ENCODE measurements at regions not wholly inside any gene's neighbourhood (a gene's known extent, or its start where the extent isn't known, plus 50 kb on each side); places are given as distances from the start of the nearest gene placed in this dataset.

DNA sequence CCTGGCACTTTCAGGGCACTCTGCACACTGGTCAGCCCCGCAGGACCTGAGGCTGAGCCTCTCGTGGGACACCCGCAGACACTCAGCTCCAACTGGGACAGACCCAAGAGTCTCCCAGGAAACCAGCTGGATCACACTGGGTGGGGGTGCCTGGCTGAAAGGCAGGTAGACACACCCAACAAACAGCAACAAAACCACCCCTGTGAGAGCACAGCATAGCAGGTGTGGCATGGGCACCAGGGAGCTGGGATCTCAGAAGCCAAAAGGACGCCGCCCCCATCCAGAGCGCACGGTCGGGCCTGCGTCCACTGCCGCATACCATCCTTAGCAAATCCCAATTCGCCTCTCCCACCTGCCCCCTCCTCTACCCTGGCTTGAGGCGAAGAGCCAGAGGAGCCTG is 154.2 kb upstream of the LINGO1 start:
- no peak for DNase-seq (ENCODE audit: low spot score)

DNA sequence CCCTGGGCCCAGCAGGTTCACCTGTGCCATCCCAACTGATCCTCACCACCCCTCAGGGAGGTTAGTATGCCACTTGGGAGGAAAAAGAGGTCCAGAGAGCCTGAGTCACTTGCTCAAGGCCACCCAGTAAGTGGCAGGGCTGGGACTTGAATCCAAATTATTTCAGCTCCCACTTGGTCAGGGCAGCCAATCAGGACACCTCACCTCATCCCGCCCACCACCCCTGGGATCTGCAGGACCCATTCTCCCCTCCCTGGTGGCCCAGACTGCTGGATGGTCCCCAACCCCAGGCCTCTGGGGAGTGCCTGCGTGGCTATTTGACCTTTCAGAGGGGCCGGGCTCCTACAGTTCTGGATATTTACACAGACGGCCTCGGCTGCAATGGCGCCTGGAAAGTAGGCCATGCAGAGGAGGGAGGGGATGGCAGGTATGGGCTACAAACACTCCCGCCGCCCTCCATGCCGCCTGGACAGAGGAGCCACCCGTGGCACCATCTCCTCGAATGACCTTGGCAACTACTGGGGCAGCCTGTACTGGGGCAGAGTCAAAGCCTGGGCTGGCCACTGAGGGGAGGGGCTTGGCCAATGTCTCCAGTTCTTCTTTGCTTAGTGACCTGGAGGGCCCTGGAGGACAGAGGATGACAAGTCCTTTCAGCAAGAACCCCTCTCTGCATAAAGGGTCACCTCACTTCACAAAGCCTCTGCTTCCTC is 153.6 kb upstream of the LINGO1 start:
- DNase-seq (ENCODE audit: low spot score): no peak

DNA sequence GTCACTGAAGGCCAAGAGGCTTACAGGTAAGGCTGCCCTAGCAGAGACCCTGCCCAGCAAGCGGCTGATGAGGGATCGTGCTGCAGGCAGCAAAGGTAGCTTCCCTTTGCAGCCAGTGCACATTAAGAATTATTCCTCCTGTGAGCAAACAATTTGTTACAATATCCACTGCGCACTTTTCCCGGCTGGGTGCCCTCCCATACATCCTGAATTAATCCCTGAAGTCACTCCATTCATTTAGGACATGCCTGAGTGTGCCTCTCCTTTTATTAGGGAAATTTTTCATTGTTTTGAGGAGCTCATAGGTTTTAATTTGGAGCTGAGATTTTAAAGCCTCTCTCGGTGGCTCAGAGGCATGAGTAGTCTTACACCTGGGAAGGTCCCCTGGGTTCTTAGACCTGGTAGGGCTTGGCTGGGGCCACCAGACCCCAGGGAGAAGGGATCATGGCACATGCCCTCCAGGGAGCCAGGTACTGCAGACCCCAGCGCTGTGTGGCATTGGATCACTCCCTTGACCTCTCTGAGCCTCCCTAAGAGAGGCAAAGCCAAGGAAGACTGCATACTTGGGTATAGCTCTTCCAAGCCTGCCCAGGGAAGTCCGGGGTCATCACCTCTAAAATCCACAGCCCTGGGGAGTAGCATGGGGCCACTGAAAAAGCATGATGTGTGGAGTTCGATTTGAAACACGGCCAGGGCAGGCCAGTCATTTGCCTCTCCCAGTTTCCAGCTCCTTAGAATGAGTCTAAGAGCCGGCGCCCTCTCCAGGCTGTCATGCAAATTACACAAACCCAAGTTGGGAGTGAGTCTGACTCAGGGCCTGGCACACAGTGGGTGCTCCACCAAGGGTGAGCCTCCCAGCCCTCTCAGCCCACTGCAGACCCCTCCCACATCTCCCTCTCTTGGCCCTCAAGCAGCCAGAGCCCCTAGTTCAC is 151.9 kb upstream of the LINGO1 start:
- peak; percentile 87 for DNase-seq (ENCODE audit: low spot score)

DNA sequence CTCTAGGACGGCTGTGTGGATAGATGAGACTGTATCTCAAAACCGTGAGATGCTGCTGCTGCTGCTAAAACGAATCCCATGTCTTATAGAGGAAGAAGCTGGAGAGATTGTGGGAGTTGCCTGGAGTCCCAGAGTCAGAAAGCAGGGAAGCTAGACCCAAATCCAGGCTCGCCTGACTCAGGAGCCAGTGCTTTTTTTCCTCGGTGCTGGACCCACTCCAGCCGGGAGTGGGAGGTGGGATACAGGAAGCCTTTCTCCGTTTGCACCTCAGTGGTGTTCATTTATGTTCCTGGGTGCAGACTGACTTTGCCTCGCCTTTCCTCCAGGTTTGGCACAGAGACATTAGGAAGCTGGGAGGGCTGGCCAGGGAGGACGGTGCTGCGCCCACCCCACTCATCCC is 150.9 kb upstream of the LINGO1 start:
- DNase-seq (ENCODE audit: low spot score): no peak

DNA sequence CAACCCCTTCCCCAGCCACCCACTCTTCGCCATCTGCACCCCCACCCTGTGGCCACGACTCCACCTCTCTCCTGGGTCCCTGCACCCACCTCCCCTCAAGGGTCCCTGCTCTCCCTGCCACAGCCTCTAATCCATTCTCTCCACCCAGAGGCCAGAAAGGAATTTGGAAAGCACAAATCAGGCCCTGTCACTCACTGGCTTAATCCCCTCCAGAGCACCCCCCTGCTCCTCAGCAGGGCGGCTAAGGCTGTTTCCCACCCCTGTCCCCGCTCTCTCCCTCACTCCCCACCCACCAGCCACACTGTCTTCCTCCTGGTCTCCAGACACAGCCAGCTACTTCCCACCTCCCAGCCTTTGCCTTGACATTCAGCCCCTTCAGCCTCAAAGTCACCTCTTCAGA is 150.0 kb upstream of the LINGO1 start:
- no peak for DNase-seq (ENCODE audit: low spot score)

DNA sequence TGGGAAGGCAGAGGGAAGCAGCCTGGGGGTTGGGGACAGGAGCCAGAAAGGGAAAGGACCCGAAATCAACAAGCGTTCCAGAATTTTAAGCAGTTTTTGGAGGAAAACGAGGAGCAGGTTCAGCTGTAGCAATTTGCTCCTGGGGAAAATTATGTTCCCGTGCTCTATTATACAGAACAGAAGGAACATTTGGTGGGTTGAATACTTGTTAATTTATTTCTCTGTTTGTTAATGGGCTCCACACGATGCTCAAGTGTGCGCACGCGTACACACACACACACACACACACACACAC is 149.2 kb upstream of the LINGO1 start:
- no peak for DNase-seq (ENCODE audit: low spot score)

DNA sequence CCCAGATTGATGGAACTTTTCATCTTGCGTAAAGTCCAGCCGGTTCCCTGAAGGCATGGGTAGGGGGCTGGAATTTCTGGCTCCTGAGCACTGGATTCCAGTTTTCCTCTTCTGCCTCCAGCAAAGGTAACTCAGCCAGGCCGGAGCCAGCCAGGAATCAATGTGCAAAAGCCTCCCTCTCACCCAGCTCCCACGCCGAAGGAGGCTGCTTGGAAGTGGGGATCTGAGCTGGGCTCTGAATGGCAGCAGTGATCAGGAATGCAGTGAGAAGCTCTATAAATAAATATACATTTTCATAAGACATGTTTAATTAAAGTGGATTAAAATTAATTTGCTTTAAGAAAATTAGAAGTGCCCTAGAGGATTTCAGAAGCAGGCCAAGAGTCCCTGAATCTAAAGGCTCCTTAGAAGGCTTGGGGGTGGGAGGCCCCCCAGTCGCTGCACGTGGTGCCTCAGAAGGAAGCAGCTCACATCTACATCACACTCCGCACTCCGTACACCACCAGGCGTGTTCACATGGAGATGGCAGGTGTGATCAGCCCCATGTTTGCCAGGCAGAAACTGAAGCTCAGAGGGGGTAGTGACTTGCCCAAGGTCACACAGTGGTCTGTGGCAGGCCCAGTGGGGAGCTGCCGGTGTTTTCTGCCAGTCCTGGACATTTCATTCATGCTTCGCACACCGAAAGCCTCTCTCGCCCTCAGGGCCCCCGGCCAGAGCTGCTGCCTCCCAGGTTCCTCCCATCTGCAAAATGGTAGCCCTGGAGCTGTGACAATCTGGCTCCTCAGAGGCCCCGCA is 148.6 kb upstream of the LINGO1 start:
- no peak for DNase-seq (ENCODE audit: low spot score)

DNA sequence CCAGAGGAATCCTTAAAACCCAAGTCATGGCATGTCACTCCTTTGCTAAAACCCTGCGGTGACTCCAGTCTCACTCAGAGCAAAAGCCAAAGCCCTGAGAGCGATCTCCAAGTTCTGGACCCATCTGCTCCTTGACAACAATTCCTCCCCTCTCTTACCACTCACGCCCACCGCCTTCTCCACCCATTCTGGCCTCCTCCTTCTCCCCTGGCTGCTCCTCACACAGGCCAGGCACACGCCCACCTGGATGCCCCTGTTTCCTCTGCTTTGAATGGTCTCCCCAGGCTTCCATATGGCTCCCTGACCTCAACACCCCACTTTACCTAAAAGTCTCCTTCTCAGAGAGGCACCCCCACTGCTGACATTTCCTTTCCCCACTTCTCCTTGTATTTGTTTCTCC is 146.1 kb upstream of the LINGO1 start:
- DNase-seq (ENCODE audit: low spot score): no peak

DNA sequence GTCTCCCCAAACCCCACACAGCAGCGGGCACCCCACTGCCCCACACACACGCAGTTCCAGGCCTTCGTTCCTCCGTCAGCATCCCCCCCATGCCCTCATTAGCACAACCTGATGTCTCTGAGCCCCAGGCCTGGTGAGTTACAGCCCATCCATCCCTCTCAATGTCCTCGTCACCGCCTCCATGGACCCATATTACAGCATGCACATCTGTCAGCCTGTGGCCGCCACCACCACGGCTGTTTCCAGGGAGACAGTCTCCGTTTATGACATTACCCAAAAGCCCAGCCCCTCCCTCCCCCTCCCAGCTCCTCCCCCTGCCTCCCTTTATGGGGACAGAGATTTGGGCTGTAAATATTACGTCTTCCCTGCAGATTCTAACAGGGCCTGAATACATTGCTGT is 143.1 kb upstream of the LINGO1 start:
- DNase-seq (ENCODE audit: low spot score): no peak

DNA sequence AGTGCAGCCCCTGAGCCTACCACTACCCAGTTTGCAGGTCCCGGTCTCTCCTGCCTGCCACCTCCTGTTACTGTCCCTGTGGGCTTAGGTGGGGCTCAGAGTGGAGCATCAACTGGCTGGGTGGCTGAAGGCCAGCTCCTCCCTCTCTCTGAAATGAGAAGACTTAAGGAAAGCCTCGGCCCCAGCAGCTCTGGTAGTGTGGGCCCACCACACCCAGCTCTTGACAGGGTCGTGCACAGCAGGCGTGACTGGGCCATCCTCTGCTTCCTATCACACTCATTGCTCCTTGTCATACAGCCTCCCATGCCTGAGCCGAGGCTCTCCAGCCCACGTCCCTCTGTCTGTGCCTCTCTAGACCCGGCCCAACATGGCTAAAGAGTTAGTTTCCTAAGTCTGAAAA is 142.7 kb upstream of the LINGO1 start:
- no peak for DNase-seq (ENCODE audit: low spot score)

DNA sequence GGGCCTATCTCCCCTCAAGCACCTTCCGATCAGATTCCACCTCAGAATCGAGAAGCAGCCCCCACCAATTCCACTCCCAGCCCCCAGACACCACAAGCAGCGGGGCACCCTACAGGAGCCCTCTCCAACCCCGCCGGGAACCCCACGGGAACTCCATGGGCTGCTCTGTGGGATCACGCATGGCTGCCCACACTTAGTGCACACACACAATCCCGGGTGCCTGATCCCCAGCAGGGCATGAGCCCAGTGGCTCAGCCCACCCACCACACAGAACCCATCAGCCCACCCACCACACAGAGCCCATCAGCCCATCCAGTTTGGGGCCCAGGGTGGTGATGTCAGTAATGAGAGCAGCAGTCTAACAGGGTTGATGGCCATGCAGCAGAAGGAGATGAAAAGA is 141.6 kb upstream of the LINGO1 start:
- no peak for DNase-seq (ENCODE audit: low spot score)

DNA sequence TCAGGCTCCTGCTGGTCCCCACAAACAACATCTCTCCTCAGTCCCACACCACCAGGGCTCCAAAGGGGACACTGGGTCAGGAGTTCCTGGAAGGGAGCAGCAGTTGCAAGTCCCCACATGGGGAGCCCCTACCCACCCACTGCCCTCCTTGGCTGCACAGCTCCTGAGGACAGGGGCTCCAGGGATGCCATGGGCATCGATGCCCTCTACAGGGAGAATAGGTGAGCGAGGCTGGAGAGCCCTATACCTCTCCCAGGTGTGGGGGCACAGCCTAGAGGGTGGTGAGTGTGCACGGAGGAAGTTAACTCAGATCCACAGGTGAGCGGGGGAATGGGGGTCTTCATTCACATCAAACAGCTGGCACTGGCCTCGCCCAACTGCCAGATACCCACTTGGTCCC is 141.2 kb upstream of the LINGO1 start:
- DNase-seq (ENCODE audit: low spot score): no peak

DNA sequence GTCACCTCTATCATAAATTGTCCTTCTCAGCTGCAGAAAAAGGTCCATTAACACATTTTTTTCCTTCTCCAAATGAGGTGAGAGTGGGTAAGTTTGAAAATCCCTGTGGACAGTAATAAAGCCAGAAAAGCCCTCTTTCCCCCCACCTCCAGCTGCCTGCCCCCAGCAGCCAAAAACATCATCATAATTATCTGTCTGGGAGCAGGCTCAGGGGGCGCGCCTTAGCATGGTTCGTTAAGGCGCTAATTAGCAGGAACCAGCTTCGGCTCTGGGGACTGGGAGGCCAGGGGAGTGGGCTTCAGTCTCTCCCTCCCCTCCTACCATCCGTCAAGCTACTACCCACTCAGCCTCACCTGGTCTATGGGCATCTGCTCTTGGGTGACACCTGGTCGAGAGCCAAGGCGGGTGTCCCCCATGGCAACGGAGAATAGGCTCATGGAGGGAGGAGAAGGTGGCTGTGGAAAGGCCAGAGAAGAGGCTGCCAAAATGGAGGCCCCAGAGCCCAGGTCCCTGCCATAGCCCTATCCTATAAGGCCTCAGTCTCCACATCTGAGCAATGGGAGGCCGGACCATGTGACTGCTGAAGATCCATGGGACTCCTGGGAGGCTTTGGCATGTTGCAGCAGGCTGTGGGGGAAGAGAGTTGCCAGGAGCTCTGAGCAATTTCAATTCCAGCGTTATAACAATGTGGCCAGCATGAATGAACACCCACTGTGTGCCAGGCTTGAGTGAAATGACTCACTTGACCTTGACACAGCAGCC is 140.1 kb upstream of the LINGO1 start:
- DNase-seq (ENCODE audit: low spot score): no peak

DNA sequence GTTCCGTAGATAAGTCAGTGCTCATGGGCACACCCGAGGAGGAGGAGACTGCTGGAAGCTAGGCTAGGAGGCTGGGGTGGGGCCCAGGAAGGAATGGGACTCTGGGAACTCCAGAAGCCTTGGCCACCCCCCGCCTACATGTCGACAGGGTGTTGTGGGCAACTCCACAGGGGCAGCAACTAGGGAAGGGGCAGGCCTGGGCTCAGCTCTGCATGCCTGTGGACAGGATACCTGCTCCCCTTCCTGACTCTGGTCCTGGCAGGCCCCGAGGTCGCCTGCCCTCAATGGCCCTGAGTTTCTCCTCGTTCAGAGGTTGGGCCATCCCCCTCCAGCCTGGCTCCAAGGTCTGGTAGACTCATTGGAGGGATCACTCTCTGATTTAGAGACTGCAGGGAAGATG is 138.9 kb upstream of the LINGO1 start:
- DNase-seq (ENCODE audit: low spot score): no peak

DNA sequence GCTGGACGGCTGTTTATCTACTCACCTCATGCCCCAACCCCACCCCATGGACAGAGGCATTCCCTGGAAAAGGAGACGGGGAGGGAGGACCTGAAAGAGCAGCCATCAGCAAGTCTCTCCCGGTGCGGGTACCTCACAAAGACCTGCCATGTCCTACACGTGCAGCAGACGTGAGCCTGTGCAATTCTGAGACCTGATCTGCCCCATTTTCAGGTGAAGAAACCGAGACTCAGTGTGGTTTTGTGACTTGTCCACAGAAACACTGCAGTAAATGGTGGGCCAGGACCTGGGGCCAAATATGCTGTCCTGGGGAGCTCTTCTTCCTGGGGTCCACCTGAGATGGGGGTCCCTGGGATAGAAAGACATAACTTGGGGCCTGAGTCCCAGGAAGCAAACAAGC is 137.0 kb upstream of the LINGO1 start:
- no peak for DNase-seq (ENCODE audit: low spot score)

DNA sequence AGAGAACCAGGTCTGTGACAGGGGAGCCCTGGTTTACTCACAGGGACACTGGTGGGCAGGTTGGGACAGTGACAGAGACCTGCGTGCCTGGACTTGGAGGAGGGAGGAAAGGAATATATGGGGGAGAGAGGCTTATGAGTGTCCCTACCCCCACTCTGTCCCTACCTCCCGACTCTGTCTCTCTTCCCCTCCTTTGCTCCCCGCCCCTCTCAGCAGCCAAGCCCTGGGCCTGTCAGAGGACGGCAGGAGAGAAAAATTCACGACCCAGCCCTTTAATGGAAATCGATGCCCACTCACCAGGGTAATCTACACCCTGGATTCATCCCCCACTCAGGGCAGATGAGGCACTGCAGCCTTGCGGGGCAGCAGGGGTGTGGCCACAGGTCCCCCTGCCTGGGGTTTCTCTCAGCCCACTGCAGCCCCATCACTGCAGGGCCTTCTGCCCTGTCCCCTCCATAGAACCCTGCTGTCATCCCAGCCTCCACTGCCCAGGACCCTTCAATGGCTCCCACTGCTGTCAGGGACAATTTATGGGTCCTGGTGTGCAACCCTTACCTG is 135.9 kb upstream of the LINGO1 start:
- DNase-seq (ENCODE audit: low spot score): no peak

DNA sequence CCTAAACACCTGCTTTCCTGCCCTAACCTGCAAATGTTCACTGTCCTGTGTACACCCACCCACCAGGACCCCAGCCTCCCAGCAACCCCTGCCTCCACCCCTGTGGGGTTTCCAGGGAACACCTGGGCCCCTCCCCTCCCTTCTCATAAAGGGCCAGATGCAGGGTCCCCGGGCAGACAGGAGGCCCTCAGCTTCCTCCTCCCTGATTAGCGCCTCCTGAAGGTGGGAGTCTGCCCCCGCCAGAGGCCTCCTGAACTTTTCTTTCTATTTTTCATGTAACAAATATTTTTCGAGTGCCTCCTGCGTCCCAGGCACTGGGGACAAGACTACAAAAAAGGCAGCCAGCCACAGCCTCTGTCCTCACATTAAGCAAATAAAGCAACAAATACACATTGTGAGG is 135.4 kb upstream of the LINGO1 start:
- no peak for DNase-seq (ENCODE audit: low spot score)

DNA sequence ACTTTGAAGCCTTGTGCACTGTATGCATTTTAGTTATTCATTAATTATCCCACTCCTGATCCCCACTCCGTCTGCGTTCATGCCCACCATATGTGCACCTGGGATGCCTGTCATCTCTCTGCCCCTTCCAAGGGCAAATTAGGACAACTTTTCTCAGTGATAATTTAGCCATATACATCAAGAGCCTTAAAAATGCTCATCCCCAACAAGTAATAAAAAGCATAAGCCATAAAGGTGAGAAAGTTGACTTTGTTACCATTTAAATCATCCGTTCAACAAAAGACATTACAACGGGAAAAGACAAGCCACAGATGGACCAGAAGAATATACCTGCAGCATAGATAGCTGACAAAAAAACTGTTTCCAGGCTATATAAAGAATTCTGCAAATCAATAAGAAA is 131.4 kb upstream of the LINGO1 start:
- DNase-seq (ENCODE audit: low spot score): no peak

DNA sequence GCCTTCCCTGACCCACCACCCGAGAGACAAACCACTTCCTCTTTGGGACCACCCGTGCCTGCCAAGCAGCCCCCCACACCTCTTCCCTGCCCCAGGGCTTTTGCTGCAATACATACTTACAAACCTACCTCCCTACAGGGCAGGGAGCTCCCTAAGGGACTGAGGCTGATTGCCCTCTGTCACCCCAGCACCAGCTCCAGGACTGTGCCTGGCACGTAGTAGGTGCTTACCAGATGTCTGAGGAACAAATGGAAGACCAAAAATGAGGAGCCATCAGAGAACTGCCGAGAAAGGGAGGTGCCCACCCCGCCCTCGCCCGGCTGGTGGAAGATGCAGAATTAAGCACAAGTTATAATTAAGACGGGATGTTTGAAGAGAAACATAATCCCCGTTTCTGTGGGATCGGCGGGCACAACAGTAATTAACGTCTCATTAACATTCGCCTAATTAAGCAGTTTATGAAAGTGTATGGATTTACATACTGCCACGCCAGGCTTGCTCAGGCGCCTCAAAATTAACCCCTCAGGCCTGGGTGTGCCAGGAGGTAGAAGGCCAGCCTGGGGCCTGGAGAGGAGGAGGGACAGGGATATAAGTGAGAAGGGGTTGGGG is 130.1 kb upstream of the LINGO1 start:
- DNase-seq (ENCODE audit: low spot score): no peak

DNA sequence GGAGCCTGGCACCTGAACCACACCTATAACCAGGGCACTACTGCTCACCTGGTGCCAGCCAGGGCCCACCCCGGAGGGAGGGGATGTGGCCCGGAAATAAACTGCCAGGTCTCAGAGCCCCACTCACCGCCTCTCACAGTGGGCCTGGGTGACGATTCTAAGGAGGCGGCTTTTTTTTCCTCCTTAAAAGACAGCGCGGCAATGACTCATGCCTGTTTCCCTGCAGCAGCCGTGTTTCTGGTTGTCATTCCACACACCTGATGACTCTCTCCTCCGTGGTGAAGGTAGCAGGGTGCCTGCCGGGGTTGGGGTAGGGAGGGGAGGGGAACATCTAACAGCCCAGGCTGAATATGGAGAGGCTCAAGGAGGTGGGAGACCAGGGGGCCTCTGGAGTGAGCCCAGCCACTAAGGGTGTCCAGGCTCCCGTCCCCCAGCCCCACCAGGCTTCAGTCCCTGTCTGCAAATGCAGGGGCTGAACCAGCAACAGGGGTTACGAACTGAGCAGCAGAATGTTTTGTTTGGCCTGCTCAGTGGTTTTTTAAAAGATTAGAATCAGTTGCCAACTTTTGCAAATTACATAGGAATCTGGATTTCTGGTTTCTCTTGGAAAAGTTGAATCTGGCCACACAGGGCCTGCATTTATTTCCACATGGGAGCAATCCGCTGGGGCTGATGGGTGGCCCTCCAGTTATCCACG is 127.3 kb upstream of the LINGO1 start:
- no peak for DNase-seq (ENCODE audit: low spot score)

DNA sequence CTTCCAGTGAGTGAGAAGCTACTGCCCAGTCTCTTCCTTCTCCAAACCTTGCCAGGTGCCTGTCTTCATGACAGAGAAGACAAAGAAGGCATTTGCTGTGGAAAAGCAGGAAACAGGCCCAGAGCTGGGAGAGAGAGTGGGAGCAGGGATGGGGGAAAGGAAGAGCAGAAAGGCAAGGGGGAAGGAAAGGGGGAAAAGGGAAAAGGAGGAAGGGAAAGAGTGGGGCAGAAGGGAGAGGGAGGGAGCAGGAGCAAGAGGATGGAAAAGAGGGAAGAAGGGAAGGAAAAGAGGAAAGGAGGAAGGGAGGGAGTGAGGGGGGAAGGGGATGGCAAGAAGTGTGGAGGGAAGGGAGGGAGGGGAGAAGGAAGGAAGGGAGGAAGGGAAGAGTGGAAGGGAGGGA is 121.2 kb upstream of the LINGO1 start:
- DNase-seq (ENCODE audit: low spot score): no peak
